Smooth muscle cell (in vitro differentiated cells): ENCODE measurements at regions not wholly inside any gene's neighbourhood (a gene's known extent, or its start where the extent isn't known, plus 50 kb on each side); places are given as distances from the start of the nearest gene placed in this dataset.

ENCODE experiments used
- DNase-seq: peaks from one replicate; lab custom pipeline; 2025; ENCODE audit not compliant: unreplicated experiment; lab: John Stamatoyannopoulos, UW
- H2AFZ ChIP-seq: fragments of 200-600 bp; sonication (generic); 2 replicates; pipeline ENCODE4 v1.6.0; 2016; ENCODE audit warnings: antibody characterized with exemption, low read depth, mild to moderate bottlenecking
- H3F3A ChIP-seq: fragments of 200-600 bp; sonication (generic); 2 replicates; pipeline ENCODE4 v1.6.0; 2017; ENCODE audit warnings: antibody characterized with exemption, low read depth
- H3K27ac ChIP-seq: fragments of 200-600 bp; sonication (generic); 2 replicates; pipeline ENCODE4 v1.5.1; 2016; ENCODE audit warnings: low read depth, mild to moderate bottlenecking
- H3K27me3 ChIP-seq: fragments of 200-600 bp; sonication (generic); 2 replicates; pipeline ENCODE4 v1.6.1; 2016; ENCODE audit warnings: low read depth, mild to moderate bottlenecking
- H3K36me3 ChIP-seq: fragments of 200-600 bp; sonication (generic); 2 replicates; pipeline ENCODE4 v1.5.1; 2016; ENCODE audit warnings: low read depth
- H3K4me1 ChIP-seq: fragments of 200-600 bp; sonication (generic); 2 replicates; pipeline ENCODE4 v1.5.1; 2016; ENCODE audit warnings: low read depth
- H3K4me2 ChIP-seq: fragments of 200-600 bp; sonication (generic); 2 replicates; pipeline ENCODE4 v1.6.0; 2016; ENCODE audit warnings: mild to moderate bottlenecking
- H3K4me3 ChIP-seq: fragments of 200-600 bp; sonication (generic); 2 replicates; pipeline ENCODE4 v1.5.1; 2016; ENCODE audit warnings: mild to moderate bottlenecking
- H3K79me2 ChIP-seq: fragments of 200-600 bp; sonication (generic); 2 replicates; pipeline ENCODE4 v1.6.0; 2016; ENCODE audit warnings: low read depth, mild to moderate bottlenecking
- H3K9ac ChIP-seq: fragments of 200-600 bp; sonication (generic); 2 replicates; pipeline ENCODE4 v1.6.0; 2016; ENCODE audit warnings: low read depth
- H3K9me3 ChIP-seq: fragments of 200-600 bp; sonication (generic); replicated peaks from 2 replicates; pipeline ENCODE4 v1.5.1; 2016; ENCODE audit warnings: low read depth
- H4K20me1 ChIP-seq: fragments of 200-600 bp; sonication (generic); 2 replicates; pipeline ENCODE4 v1.6.0; 2016; ENCODE audit warnings: low read depth
- CTCF ChIP-seq: fragments of 200-600 bp; sonication (generic); IDR thresholded peaks from 2 replicates; pipeline ENCODE4 v1.5.1; 2017; ENCODE audit warnings: borderline replicate concordance, mild to moderate bottlenecking, antibody characterized with exemption; ENCODE audit not compliant: insufficient read depth, poor library complexity, severe bottlenecking
- WGBS: methylation state at CpG from one replicate; pipeline ENCODE4 v1.1.7; 2016; ENCODE audit warnings: low lambda C conversion rate; 5-methylcytosine and 5-hydroxymethylcytosine counted together

- H3K9me3 ChIP-seq = no peaks in the 10 kb centered on the region
- H3K9ac ChIP-seq = no peak overlapping the region
- no peaks in the 10 kb centered on the region for H3K79me2 ChIP-seq
- no peaks in the 10 kb centered on the region for H3F3A ChIP-seq
- H2AFZ ChIP-seq = peak overlapping the region; percentile 29
- no peaks in the 10 kb centered on the region for H3K27me3 ChIP-seq
- H3K4me2 ChIP-seq = no peak overlapping the region
- 13% methylated on average over 2 of the region's 2 CpGs for WGBS
- TF ChIP-seq CTCF = no peak
- H4K20me1 ChIP-seq = no peaks in the 10 kb centered on the region
- no peak overlapping the region for H3K27ac ChIP-seq
- H3K36me3 ChIP-seq = no peaks in the 10 kb centered on the region
- no peaks in the 10 kb centered on the region for H3K4me1 ChIP-seq
- no peak overlapping the region for H3K4me3 ChIP-seq
- DNase-seq = no peak
These were observed 67.5 kb upstream of the CCDC179 start for GRCh38 chr11:22927793-22928192.

- H3K27ac ChIP-seq = no peak overlapping the region
- no peaks in the 10 kb centered on the region for H3K79me2 ChIP-seq
- no peak overlapping the region for H3K9ac ChIP-seq
- no peak for TF ChIP-seq CTCF
- no peaks in the 10 kb centered on the region for H3F3A ChIP-seq
- no peak overlapping the region for H3K4me3 ChIP-seq
- no peak for DNase-seq
- H3K9me3 ChIP-seq = no peaks in the 10 kb centered on the region
- no peaks in the 10 kb centered on the region for H3K36me3 ChIP-seq
- H2AFZ ChIP-seq = no peak overlapping the region
- no peaks in the 10 kb centered on the region for H4K20me1 ChIP-seq
- 91% methylated on average over 5 of the region's 5 CpGs for WGBS
- no peak overlapping the region for H3K4me2 ChIP-seq
- no peaks in the 10 kb centered on the region for H3K4me1 ChIP-seq
- no peaks in the 10 kb centered on the region for H3K27me3 ChIP-seq
These were observed 68.1 kb upstream of the CCDC179 start for GRCh38 chr11:22928207-22928917.

- Histone ChIP-seq H3K27me3 (no peaks in the 10 kb centered on the region), H4K20me1 (no peaks in the 10 kb centered on the region), H3K4me1 (no peaks in the 10 kb centered on the region), H3K9ac (no peak overlapping the region), H3K4me3 (no peak overlapping the region), H2AFZ (no peak overlapping the region), H3K79me2 (no peaks in the 10 kb centered on the region), H3F3A (no peaks in the 10 kb centered on the region), H3K27ac (no peak overlapping the region), H3K9me3 (no peaks in the 10 kb centered on the region), H3K4me2 (no peak overlapping the region), H3K36me3 (no peaks in the 10 kb centered on the region)
- no peak for TF ChIP-seq CTCF
- DNase-seq = no peak
- WGBS = 86% methylated on average over 5 of the region's 5 CpGs
These were observed 70.7 kb upstream of the CCDC179 start for GRCh38 chr11:22930816-22931594.
